Calu3 (cell line): ENCODE measurements at regions not wholly inside any gene's neighbourhood (a gene's known extent, or its start where the extent isn't known, plus 50 kb on each side); places are given as distances from the start of the nearest gene placed in this dataset.

ENCODE experiments used
- BruUV-seq: library from RNA; stranded (reverse); fragments of 400-500 nt; replicated peaks from 2 replicates; lab custom pipeline; 2021; lab: Mats Ljungman, UMichigan
- CTCF ChIA-PET: fragments of 300-600 bp; sonication (Branson Sonifier 250); formaldehyde crosslinking; loops from one replicate; lab custom pipeline; 2022; ENCODE audit warnings: antibody characterized with exemption; lab: Charles Lee
- DNase-seq: peaks from one replicate; pipeline ENCODE4 v3.0.0; 2022
- H3K27ac Mint-ChIP-seq: one replicate; pipeline ENCODE4 v1.8.0; 2022; ENCODE audit warnings: mixed read lengths; ENCODE audit not compliant: unreplicated experiment
- H3K27me3 Mint-ChIP-seq: one replicate; pipeline ENCODE4 v1.8.0; 2022; ENCODE audit warnings: mixed read lengths; ENCODE audit not compliant: unreplicated experiment
- H3K36me3 Mint-ChIP-seq: one replicate; pipeline ENCODE4 v1.8.0; 2022; ENCODE audit warnings: mild to moderate bottlenecking, moderate library complexity, mixed read lengths; ENCODE audit not compliant: insufficient read depth, unreplicated experiment
- H3K4me1 Mint-ChIP-seq: one replicate; pipeline ENCODE4 v1.8.0; 2022; ENCODE audit warnings: mild to moderate bottlenecking, low read depth, mixed read lengths; ENCODE audit not compliant: unreplicated experiment
- H3K4me3 Mint-ChIP-seq: one replicate; pipeline ENCODE4 v1.8.0; 2022; ENCODE audit warnings: mild to moderate bottlenecking, low read depth, moderate library complexity, mixed read lengths; ENCODE audit not compliant: unreplicated experiment
- H3K9me3 Mint-ChIP-seq: one replicate; pipeline ENCODE4 v1.8.0; 2022; ENCODE audit warnings: low read depth, mixed read lengths; ENCODE audit not compliant: unreplicated experiment
- intact Hi-C: fragments of 100-400 bp; cut with micrococcal nuclease; formaldehyde crosslinking; loops from one replicate; pipeline ENCODE4 v1.10.0; 2022; ENCODE audit not compliant: unreplicated experiment
- TF ChIP-seq, protein P1 (sequence below): fragments of 200-600 bp; IDR thresholded peaks from one replicate; pipeline ENCODE4 v1.8.0; 2022; ENCODE audit warnings: antibody characterized with exemption; ENCODE audit not compliant: unreplicated experiment

DNA sequence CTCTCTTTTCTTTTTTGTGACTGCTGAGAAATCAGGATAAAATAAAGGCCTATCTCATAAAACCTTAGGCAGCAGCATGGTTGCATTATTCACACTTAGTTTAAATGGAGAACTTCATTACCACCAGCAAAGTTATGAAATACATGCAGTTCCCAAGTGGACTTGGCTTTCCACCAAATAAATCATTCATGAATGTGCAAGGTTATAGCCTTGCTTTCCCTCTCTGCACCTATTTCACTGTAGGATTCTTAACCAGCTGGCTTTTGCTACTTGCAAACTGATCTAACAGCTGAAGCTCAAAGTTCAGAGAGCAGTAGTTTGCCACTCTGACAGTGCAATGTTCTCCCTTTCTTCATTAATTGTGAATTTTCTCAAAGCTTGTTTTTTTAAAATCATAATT, 140.1 kb upstream of the SMIM31 start:
- DNase-seq, result no peak
- no peaks in the 10 kb centered on the region for H3K27me3 Mint-ChIP-seq
- H3K9me3 Mint-ChIP-seq, result no peaks in the 10 kb centered on the region
- CTCF ChIA-PET, result no interaction called here
- TF ChIP-seq, protein P1, sequence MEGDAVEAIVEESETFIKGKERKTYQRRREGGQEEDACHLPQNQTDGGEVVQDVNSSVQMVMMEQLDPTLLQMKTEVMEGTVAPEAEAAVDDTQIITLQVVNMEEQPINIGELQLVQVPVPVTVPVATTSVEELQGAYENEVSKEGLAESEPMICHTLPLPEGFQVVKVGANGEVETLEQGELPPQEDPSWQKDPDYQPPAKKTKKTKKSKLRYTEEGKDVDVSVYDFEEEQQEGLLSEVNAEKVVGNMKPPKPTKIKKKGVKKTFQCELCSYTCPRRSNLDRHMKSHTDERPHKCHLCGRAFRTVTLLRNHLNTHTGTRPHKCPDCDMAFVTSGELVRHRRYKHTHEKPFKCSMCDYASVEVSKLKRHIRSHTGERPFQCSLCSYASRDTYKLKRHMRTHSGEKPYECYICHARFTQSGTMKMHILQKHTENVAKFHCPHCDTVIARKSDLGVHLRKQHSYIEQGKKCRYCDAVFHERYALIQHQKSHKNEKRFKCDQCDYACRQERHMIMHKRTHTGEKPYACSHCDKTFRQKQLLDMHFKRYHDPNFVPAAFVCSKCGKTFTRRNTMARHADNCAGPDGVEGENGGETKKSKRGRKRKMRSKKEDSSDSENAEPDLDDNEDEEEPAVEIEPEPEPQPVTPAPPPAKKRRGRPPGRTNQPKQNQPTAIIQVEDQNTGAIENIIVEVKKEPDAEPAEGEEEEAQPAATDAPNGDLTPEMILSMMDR, result no peak
- BruUV-seq, result no TSS peak
- H3K4me3 Mint-ChIP-seq, result peak overlapping the region; percentile 56
- no peaks in the 10 kb centered on the region for H3K36me3 Mint-ChIP-seq
- H3K27ac Mint-ChIP-seq, result no peak overlapping the region
- H3K4me1 Mint-ChIP-seq, result no peaks in the 10 kb centered on the region
- intact Hi-C loops, result no loop called here

DNA sequence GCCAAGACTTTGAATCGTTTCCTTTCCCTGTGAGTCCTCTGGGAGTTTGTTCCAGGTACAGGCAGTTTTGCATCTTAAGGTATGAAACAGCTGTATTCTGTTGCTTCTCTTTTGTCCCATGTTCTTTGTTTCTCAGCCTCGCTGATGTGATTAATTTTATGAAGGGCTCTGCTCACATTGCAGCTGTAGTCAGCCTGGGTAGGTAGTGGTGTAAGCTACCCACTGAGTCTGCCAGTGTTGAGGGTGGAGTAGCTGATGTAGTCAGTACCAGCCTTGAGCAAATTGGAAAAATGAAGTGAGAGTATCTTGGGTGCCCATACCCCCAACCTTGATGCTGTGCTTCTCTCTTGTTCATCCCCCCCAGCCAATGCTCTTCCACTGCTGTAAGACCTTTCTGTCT, 139.6 kb upstream of the SMIM31 start:
- TF ChIP-seq, protein P1, result no peak
- no peak overlapping the region for H3K27ac Mint-ChIP-seq
- H3K36me3 Mint-ChIP-seq, result no peaks in the 10 kb centered on the region
- no peak for DNase-seq
- H3K9me3 Mint-ChIP-seq, result no peaks in the 10 kb centered on the region
- peak overlapping the region; percentile 56 for H3K4me3 Mint-ChIP-seq
- CTCF ChIA-PET, result no interaction called here
- intact Hi-C loops, result no loop called here
- no peaks in the 10 kb centered on the region for H3K27me3 Mint-ChIP-seq
- BruUV-seq, result no TSS peak
- H3K4me1 Mint-ChIP-seq, result no peaks in the 10 kb centered on the region

DNA sequence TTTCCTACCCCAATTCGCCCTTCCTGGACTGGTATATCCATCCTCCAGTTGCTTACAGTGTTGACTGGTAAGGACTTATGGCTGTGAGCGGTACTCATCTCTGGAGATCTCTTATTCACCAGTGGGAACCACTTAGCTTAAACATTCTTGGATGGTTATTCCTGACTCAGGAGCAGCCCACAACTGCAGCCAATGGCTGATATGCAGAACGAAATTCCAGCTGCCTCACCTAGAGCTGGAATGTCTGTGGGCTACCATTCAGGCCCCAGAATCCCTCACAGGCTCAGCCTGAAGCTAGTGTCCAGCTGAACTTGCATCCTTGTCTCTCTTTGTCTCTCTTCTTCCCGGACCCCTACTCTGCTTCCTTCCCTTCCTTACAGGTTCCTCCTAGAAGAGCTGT, 138.9 kb upstream of the SMIM31 start:
- CTCF ChIA-PET, result no interaction called here
- no peaks in the 10 kb centered on the region for H3K27me3 Mint-ChIP-seq
- H3K36me3 Mint-ChIP-seq, result no peaks in the 10 kb centered on the region
- H3K4me3 Mint-ChIP-seq, result no peak overlapping the region
- DNase-seq, result no peak
- intact Hi-C loops, result no loop called here
- no peaks in the 10 kb centered on the region for H3K9me3 Mint-ChIP-seq
- no peaks in the 10 kb centered on the region for H3K4me1 Mint-ChIP-seq
- no TSS peak for BruUV-seq
- no peak overlapping the region for H3K27ac Mint-ChIP-seq
- TF ChIP-seq, protein P1, result no peak

DNA sequence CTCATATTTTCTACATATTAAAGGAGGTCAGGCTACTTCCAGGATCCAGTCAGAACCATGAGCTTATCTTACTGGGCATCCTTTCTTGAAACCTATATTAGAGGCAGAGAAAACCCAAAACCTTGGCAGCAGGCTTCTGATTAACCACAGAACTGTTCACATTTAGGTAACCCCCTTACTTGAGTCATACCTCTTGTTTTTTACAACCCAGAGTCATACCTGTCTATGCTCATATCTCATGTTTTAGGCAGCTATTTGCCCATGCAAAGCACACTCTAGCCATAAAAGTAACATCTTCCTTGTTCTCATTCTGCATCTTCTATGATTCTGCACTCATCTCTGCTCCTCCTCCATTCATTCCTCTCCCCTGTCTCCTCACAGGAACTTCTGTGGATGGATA, 138.0 kb upstream of the SMIM31 start:
- no peaks in the 10 kb centered on the region for H3K27me3 Mint-ChIP-seq
- no peak for DNase-seq
- intact Hi-C loops, result no loop called here
- H3K36me3 Mint-ChIP-seq, result no peaks in the 10 kb centered on the region
- CTCF ChIA-PET, result no interaction called here
- no TSS peak for BruUV-seq
- H3K9me3 Mint-ChIP-seq, result no peaks in the 10 kb centered on the region
- TF ChIP-seq, protein P1, result no peak
- H3K4me3 Mint-ChIP-seq, result no peak overlapping the region
- H3K27ac Mint-ChIP-seq, result no peak overlapping the region
- no peaks in the 10 kb centered on the region for H3K4me1 Mint-ChIP-seq

DNA sequence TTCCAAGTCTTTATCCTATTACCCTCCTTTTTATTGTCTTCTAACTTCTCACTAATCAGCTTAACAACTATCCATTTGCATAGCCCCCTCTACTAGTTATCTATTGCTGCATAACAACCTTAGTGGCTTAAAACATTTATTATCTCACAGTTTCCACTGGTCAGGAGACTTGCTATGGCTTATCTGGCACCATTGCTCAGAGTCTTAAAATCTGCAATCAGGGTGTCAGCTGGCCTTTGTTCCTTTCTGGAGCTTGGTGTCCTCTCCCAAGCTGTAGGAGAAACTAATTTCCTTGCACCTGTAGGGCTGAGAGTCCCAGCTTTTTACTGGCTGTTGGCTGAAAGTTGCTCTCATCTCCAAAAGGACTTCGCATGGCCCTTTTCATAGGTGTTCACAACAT, 137.0 kb upstream of the SMIM31 start:
- H3K4me1 Mint-ChIP-seq, result no peaks in the 10 kb centered on the region
- CTCF ChIA-PET, result no interaction called here
- TF ChIP-seq, protein P1, result no peak
- H3K27ac Mint-ChIP-seq, result no peak overlapping the region
- H3K36me3 Mint-ChIP-seq, result no peaks in the 10 kb centered on the region
- no peak for DNase-seq
- no peak overlapping the region for H3K4me3 Mint-ChIP-seq
- H3K9me3 Mint-ChIP-seq, result no peaks in the 10 kb centered on the region
- BruUV-seq, result no TSS peak
- no peaks in the 10 kb centered on the region for H3K27me3 Mint-ChIP-seq
- intact Hi-C loops, result no loop called here
